Thymus (tissue), 11 donors: ENCODE measurements at regions not wholly inside any gene's neighbourhood (a gene's known extent, or its start where the extent isn't known, plus 50 kb on each side); places are given as distances from the start of the nearest gene placed in this dataset.

Source experiments
- DNase-seq, 9 donors: peaks; one replicate each; pipeline ENCODE4 v3.0.0-alpha.2; 2013; ENCODE audit warnings: low spot score in 9 of 9, low read depth in 6 of 9, missing footprints in 1 of 9
- H3K27ac ChIP-seq, 2 donors: one replicate each; pipeline ENCODE4 v1.5.1; 2013; ENCODE audit warnings: control low read depth in 1 of 2, low read depth in 1 of 2, low read length in 1 of 2, mild to moderate bottlenecking in 1 of 2, moderate library complexity in 1 of 2
- H3K27me3 ChIP-seq, 2 donors: one replicate each; pipeline ENCODE4 v1.5.1; 2013; ENCODE audit warnings: low read length in 1 of 2; ENCODE audit not compliant: control insufficient read depth in 2 of 2, insufficient read depth in 1 of 2
- H3K36me3 ChIP-seq, 2 donors: one replicate each; pipeline ENCODE4 v1.5.1; 2013; ENCODE audit warnings: low read length in 1 of 2, mild to moderate bottlenecking in 1 of 2, moderate library complexity in 1 of 2; ENCODE audit not compliant: control insufficient read depth in 2 of 2, insufficient read depth in 2 of 2
- H3K4me1 ChIP-seq, 2 donors: one replicate each; pipeline ENCODE4 v1.5.1; 2013; ENCODE audit warnings: low read length in 2 of 2; ENCODE audit not compliant: control insufficient read depth in 2 of 2, insufficient read depth in 2 of 2
- H3K4me3 ChIP-seq, 2 donors: one replicate each; pipeline ENCODE4 v1.5.1; 2013; ENCODE audit warnings: low read length in 2 of 2, control low read depth in 1 of 2, mild to moderate bottlenecking in 1 of 2
- H3K9me3 ChIP-seq, 2 donors: one replicate each; pipeline ENCODE4 v1.5.1; 2013; ENCODE audit warnings: low read length in 1 of 2, mild to moderate bottlenecking in 1 of 2; ENCODE audit not compliant: control insufficient read depth in 2 of 2, insufficient read depth in 1 of 2
- WGBS: extraction: QIAGEN DNeasy Blood & Tissue Kit; methylation state at CpG from one replicate; pipeline ENCODE4 v1.1.7; 2013; 5-methylcytosine and 5-hydroxymethylcytosine counted together
- donor health status: healthy.

DNA sequence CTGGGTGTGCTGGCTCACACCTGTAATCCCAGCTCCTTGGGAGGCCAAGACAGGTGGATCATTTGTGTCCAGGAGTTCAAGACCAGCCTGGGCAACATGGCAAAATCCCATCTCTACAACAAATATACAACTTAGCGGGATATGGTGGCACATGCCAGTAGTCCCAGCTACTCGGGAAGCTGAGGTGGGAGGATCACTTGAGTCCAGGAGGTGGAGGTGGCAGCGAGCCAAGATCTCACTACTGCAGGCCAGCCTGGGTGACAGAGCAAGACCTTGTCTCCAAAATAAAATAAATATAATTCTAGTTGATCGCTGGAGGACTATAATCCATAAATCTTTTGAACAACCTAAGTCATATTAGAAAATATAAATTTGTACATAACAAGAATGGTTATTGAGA is 1061.5 kb upstream of the PCDH9 start:
- no peaks in the 10 kb centered on the region for H3K4me1 ChIP-seq
- no peaks in the 10 kb centered on the region for H3K27me3 ChIP-seq
- DNase-seq = no peak
- H3K4me3 ChIP-seq = no peak overlapping the region
- 92% methylated on average over 4 of the region's 4 CpGs for WGBS
- no peak overlapping the region for H3K27ac ChIP-seq
- no peaks in the 10 kb centered on the region for H3K9me3 ChIP-seq
- no peaks in the 10 kb centered on the region for H3K36me3 ChIP-seq

DNA sequence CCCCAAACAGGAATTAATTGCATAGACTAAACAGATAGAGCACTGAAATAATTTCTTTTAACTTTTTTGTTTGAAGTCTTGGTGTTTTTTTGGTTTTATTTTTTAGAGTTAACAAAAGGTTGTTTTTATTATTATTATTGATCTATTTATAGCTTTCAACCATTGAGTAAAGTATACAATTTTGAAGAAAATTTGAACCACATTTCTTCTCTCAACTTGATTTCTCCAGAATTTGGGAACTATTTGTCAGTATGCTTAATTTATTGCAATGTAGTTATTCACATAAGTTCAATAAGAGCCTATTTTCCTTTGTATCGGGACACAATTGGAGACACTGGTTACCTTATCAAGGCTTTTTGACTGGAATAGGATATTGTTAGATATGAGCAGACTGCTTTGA is 1045.6 kb upstream of the PCDH9 start:
- Histone ChIP-seq H3K4me1 (no peaks in the 10 kb centered on the region), H3K27me3 (no peaks in the 10 kb centered on the region), H3K27ac (no peak overlapping the region), H3K4me3 (no peak overlapping the region), H3K9me3 (peaks cover 3 to 7% of the 10 kb centered on the region in 2 donors), H3K36me3 (no peaks in the 10 kb centered on the region)
- DNase-seq = no peak
- WGBS = 97% methylated on average over 1 of the region's 1 CpG

DNA sequence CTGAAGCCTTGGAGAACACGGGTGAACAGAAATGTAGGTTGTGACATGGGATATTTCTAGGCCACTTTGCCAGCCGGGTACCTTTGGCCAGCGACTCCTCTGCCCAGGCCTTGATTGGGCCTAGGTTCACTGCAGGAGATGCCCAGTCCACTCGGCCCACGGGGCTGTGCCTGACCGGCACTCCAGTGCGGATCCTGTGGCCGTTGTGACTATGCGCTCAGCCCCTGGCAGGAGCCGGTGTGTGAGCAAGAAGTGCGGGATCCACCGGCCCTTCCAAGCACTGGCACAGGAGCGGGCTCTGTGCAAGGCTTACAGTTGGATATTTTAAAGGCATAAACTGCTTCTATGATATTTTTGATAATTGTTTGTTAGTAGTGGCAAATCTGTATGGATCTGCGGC is 1042.5 kb upstream of the PCDH9 start:
- Histone ChIP-seq H3K4me3 (no peak overlapping the region), H3K9me3 (peaks cover 3 to 7% of the 10 kb centered on the region in 2 donors), H3K4me1 (no peaks in the 10 kb centered on the region), H3K27ac (no peak overlapping the region), H3K27me3 (no peaks in the 10 kb centered on the region), H3K36me3 (no peaks in the 10 kb centered on the region)
- DNase-seq = no peak
- WGBS = 95% methylated on average over 14 of the region's 14 CpGs

DNA sequence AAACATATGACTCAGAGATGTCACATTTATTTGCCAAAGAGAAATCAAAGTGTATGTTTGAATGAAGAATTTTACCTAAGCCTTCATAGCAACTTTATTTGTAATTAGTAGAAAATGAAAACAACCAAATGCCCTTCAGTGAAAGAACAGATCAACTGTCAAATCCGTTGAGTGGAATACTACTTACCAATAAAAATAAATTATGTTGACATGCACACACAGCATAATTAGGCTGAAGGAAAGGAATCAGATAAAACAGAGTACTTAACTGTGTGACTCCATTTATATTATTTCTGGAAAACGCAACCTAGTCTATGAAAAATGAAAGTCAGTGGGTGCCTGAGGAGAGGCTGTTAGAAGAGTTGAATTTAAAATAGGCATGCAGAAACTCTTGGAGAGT is 1034.6 kb upstream of the PCDH9 start:
- 95% methylated on average over 2 of the region's 2 CpGs for WGBS
- Histone ChIP-seq H3K27ac (no peak overlapping the region), H3K36me3 (no peaks in the 10 kb centered on the region), H3K9me3 (no peaks in the 10 kb centered on the region), H3K27me3 (no peaks in the 10 kb centered on the region), H3K4me1 (no peaks in the 10 kb centered on the region), H3K4me3 (no peak overlapping the region)
- DNase-seq = no peak

DNA sequence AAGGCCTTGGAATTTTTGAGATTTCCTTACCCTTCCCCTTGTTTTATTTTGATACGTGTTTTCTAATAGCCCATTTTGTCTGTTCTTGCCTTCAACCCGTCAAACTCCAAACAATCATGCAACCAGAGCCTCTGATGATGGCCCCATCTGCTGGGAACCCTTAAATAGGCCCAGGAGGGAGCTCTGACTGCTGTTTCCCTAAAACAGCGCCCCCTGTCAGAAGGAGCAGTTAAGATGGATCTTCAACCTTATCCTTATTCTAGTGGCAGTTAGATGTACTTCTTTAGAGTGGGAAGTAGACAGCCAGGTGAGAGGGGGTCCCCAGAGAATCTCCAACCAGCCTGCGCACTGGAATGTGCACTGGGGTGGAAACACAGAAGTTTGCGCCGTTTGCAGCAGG is 1031.0 kb upstream of the PCDH9 start:
- DNase-seq = no peak
- WGBS = 92% methylated on average over 6 of the region's 6 CpGs
- no peaks in the 10 kb centered on the region for H3K36me3 ChIP-seq
- H3K27me3 ChIP-seq = no peaks in the 10 kb centered on the region
- H3K4me3 ChIP-seq = no peak overlapping the region
- H3K27ac ChIP-seq = no peak overlapping the region
- H3K4me1 ChIP-seq = no peaks in the 10 kb centered on the region
- no peaks in the 10 kb centered on the region for H3K9me3 ChIP-seq

DNA sequence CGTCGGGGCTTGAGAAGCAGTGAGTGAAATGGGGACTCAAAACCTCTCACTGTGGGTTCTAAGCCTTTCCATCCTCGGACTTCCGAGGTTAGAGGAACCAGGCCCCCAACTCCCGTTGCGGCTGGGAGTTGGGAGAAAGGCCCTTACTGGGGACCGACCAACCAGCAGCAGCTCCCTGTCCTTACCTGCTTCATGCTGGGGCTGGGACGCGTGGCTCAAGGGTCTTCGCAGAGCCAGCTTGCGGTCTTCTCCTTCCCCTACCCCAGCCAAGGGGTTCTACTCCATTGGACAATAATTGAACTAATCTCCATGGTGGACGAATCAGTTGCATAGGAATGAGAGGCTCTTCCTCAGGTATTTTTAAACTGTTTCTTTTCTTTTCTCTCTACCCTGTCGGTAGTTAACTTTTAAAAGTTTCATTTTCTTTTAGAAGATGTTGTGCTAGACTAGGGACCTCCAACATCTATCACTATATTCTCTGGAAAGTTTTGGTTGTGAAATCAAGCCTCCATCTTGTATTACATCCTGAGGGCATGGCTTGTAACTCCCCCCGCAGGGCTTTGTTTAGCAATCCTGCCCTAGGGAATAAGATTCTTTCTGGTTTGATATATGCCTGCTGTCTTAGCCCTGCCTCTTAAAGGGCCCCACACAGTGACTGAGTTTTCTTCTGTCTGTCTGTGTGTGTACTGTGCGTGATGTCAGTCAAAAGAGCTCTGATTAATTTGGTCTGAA is 1027.1 kb upstream of the PCDH9 start:
- Histone ChIP-seq H3K4me1 (no peaks in the 10 kb centered on the region), H3K27me3 (no peaks in the 10 kb centered on the region), H3K36me3 (no peaks in the 10 kb centered on the region), H3K4me3 (no peak overlapping the region), H3K9me3 (no peaks in the 10 kb centered on the region), H3K27ac (no peak overlapping the region)
- DNase-seq = no peak
- 94% methylated on average over 15 of the region's 15 CpGs for WGBS

DNA sequence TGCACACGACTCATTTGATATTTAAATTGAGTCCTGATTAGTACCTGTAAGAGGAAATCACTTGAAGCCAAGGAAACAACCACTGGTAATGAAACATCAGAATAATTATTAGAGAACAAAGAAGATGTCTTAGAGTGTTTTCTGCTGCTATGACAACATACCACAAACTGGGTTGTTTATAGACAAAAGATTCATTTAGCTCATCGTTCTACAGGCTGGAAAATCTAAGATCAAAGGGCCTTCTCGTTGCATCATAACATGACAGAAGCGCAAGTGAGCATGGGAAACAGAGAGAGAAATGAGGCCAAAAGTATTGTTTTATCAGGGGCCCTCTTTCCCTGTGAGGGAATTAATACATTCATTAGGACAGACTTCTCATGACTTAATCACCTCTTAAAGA is 1024.0 kb upstream of the PCDH9 start:
- WGBS = 89% methylated on average over 4 of the region's 4 CpGs
- H3K4me3 ChIP-seq = no peak overlapping the region
- H3K27ac ChIP-seq = no peak overlapping the region
- no peaks in the 10 kb centered on the region for H3K36me3 ChIP-seq
- H3K27me3 ChIP-seq = no peaks in the 10 kb centered on the region
- H3K9me3 ChIP-seq = no peaks in the 10 kb centered on the region
- no peak for DNase-seq
- no peaks in the 10 kb centered on the region for H3K4me1 ChIP-seq

DNA sequence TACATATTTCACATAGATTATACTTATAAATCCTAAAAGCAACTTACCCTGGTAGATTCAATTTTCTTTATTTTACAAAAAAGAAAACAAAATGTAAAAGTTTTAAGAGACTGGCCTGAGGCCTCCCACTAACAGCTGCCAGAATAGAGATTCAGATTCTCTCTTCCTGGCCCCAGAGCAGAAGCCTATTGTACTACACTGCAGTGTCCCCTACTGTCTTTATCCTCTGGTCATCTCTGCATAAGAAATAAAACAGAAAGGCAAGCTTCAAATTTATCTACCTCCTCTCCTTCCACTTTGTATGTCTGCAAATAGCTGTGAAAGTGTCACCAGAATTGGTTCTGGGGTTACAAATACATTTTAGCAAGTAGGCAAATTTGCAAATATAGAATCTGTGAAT is 1004.1 kb upstream of the PCDH9 start:
- DNase-seq = no peak
- H3K27ac ChIP-seq = no peak overlapping the region
- H3K27me3 ChIP-seq = no peaks in the 10 kb centered on the region
- no peak overlapping the region for H3K4me3 ChIP-seq
- no peaks in the 10 kb centered on the region for H3K4me1 ChIP-seq
- no peaks in the 10 kb centered on the region for H3K36me3 ChIP-seq
- no peaks in the 10 kb centered on the region for H3K9me3 ChIP-seq

DNA sequence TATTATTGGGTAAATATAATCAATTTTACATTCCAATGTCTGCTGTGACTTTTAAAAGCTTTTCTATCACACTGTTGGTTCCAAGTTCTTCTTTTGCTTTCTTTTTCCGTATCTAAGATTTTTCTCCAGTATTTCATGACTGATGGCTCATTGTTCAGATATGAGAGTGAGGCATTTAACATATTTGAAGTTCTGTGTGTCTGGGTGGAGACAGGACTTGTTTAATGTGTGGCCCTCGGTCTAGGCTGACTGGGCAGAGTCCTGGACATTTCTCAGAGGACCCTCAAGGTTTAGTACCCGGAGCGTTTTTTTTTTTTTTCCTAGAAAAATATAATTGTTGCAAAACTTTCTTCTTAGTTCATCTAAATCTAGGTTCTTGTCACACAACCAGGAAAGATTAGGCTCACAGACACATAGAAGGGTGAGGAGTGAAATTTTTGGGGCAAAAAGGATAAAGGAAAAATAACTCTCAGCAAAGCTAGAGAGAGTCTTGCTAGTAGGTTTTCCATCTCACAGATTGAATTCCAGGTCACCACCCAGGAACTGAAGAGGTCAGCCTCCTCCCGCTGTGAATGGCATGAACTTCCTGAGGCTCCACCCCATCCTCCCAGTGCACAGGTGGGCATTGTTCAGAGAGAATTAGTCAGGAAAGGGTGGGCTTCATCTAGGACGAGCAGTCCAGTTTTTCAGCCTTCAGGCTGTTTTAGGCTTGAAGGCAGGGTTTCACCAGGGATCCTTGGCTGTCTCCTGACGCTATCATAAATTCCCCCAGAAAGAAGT is 1002.4 kb upstream of the PCDH9 start:
- no peaks in the 10 kb centered on the region for H3K27me3 ChIP-seq
- H3K4me3 ChIP-seq = no peak overlapping the region
- H3K36me3 ChIP-seq = no peaks in the 10 kb centered on the region
- no peak for DNase-seq
- H3K9me3 ChIP-seq = no peaks in the 10 kb centered on the region
- no peaks in the 10 kb centered on the region for H3K4me1 ChIP-seq
- H3K27ac ChIP-seq = no peak overlapping the region
- 86% methylated on average over 7 of the region's 7 CpGs for WGBS
